IPS-18a (cell line): ENCODE measurements at regions not wholly inside any gene's neighbourhood (a gene's known extent, or its start where the extent isn't known, plus 50 kb on each side); places are given as distances from the start of the nearest gene placed in this dataset.

Experiments used
- H3K27ac ChIP-seq: one replicate; pipeline ENCODE4 v1.5.1; 2013; ENCODE audit warnings: low read length
- H3K27me3 ChIP-seq: one replicate; pipeline ENCODE4 v1.6.1; 2013; ENCODE audit warnings: mild to moderate bottlenecking, low read length; ENCODE audit not compliant: control insufficient read depth, insufficient read depth
- H3K36me3 ChIP-seq: one replicate; pipeline ENCODE4 v1.6.1; 2013; ENCODE audit warnings: low read depth, low read length; ENCODE audit not compliant: control insufficient read depth
- H3K4me1 ChIP-seq: one replicate; pipeline ENCODE4 v1.6.1; 2013; ENCODE audit warnings: low read depth, low read length; ENCODE audit not compliant: control insufficient read depth
- H3K4me3 ChIP-seq: one replicate; pipeline ENCODE4 v1.5.1; 2013; ENCODE audit warnings: low read length
- H3K9ac ChIP-seq: one replicate; pipeline ENCODE4 v1.6.1; 2013; ENCODE audit warnings: mild to moderate bottlenecking, low read length, moderate library complexity
- H3K9me3 ChIP-seq: one replicate; pipeline ENCODE4 v1.6.1; 2013; ENCODE audit warnings: low read depth, low read length; ENCODE audit not compliant: control insufficient read depth

DNA sequence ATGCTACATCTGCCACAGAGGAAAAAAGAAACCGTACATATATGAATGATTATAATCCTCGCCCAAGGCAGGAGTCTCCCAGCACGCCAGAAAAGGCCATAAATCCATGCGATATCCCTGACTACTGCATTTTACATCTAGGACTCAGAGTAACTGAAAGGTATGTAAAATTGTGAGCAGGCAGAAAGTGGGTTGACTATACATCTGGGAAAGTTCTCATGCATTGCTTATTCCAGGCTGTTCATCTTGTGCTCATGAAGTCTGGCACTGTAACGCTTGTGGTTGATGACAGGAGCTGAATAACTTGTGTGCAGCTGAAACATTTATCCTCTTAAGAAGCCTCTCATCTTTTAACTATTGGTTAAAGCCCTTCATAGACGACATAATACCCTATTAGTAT lies 193.4 kb upstream of the STEAP4 start:
- Histone ChIP-seq H3K4me3 (no peak overlapping the region), H3K4me1 (peaks cover 7% of the 10 kb centered on the region), H3K27me3 (no peaks in the 10 kb centered on the region), H3K36me3 (no peaks in the 10 kb centered on the region), H3K9ac (no peak overlapping the region), H3K27ac (no peak overlapping the region), H3K9me3 (no peaks in the 10 kb centered on the region)

DNA sequence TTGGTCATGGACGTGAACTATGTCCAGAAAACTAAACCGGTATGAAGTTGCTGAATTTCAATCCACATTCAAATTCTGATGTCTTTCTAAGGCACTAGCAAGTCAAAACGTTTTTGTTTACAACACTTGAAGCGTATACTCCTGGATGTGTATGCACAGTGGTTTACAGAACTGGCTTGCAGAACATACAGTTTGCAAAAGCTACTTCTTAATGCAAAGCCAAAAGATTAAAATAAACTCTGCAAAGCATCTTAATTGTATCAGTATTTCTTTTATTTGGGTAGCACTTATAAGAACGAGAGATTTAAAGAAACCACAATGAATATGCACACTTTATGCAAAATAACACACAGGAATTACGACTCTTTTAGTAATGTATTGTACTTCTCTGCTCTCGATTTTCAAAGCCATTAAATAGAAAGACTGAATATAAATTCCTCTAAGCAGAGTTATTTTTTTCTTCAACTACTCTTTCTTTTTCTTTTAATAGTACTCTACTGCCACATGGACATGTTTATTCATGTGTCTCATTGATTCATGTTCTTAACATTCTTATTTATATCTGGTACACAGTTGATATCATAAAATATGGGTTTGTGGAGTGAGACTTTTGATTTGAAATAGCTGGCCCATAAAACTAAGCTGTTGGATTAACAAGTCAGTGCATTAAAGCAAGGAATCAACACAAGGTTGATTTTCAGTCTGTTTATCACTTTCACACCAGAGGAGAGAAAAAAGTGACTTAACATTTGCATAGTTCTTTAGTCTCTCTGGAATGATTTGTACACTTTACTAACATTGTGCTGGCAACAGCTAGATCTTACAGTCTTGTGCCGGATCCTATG lies 189.4 kb upstream of the STEAP4 start:
- Histone ChIP-seq H3K9me3 (no peaks in the 10 kb centered on the region), H3K4me3 (no peak overlapping the region), H3K9ac (no peak overlapping the region), H3K27ac (no peak overlapping the region), H3K4me1 (peaks cover 8% of the 10 kb centered on the region), H3K27me3 (no peaks in the 10 kb centered on the region), H3K36me3 (no peaks in the 10 kb centered on the region)

DNA sequence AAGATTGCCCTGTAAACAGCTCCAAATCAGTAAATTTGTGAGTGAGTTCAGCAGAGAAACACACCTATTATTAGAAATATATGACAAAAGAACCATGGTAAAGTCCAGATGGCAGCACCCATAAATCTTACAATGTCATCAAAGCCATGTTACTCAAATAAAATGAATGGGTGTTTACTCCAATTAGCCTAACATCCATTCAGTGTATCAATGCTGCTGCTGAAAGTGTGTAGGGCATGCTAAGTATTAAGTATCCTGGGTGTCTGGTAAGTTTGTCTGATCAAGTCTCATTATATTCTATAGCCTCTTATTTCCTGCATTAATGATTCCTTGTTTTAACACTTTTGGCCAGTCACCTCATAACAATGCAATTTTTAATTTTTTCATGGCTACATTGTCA lies 185.5 kb upstream of the STEAP4 start:
- Histone ChIP-seq H3K36me3 (no peaks in the 10 kb centered on the region), H3K27ac (no peak overlapping the region), H3K9me3 (no peaks in the 10 kb centered on the region), H3K4me3 (no peak overlapping the region), H3K9ac (no peak overlapping the region), H3K27me3 (no peaks in the 10 kb centered on the region), H3K4me1 (peaks cover 11% of the 10 kb centered on the region)

DNA sequence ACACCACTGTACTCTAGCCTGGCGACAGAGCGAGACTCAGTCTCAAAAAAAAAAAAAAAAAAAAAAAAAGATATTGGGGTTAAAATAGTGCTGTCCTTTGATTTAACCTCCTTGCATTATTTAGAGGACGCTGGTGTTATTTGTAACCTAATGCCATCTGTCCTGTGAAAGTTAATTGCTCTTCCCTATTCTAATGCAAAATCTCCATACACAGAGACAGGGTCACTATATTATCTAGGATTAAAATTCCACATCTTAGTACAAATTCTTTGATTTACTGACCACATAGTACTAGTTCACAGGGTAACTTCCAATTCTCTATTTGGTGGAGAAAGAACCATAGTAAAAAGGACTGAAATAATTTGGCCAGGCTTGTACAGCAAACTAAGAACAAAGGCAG lies 184.2 kb upstream of the STEAP4 start:
- no peak overlapping the region for H3K9ac ChIP-seq
- H3K4me3 ChIP-seq, result no peak overlapping the region
- no peak overlapping the region for H3K27ac ChIP-seq
- H3K27me3 ChIP-seq, result no peaks in the 10 kb centered on the region
- no peaks in the 10 kb centered on the region for H3K9me3 ChIP-seq
- H3K36me3 ChIP-seq, result no peaks in the 10 kb centered on the region
- H3K4me1 ChIP-seq, result peaks cover 9% of the 10 kb centered on the region

DNA sequence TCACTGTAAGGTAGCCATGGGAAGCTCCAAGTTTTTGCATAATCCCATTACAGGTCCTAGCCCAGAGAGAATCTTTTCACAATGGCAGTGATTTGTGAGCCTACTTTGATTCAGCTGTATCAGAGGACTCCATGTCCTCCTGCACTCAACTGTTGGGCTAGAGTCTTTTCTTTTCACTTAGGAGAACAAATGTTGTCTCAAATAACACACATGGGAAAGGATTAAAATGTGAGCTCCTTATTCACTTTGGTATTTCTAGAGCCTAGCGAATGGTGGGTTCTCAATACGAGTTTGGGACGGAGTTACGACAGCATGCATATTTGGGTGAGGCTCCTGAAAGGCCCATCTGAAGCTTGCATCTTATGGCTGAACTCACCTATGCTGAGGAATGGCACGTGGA lies 183.5 kb upstream of the STEAP4 start:
- H3K27ac ChIP-seq, result no peak overlapping the region
- no peak overlapping the region for H3K4me3 ChIP-seq
- H3K4me1 ChIP-seq, result peaks cover 4% of the 10 kb centered on the region
- H3K9ac ChIP-seq, result no peak overlapping the region
- H3K36me3 ChIP-seq, result no peaks in the 10 kb centered on the region
- no peaks in the 10 kb centered on the region for H3K27me3 ChIP-seq
- H3K9me3 ChIP-seq, result no peaks in the 10 kb centered on the region

DNA sequence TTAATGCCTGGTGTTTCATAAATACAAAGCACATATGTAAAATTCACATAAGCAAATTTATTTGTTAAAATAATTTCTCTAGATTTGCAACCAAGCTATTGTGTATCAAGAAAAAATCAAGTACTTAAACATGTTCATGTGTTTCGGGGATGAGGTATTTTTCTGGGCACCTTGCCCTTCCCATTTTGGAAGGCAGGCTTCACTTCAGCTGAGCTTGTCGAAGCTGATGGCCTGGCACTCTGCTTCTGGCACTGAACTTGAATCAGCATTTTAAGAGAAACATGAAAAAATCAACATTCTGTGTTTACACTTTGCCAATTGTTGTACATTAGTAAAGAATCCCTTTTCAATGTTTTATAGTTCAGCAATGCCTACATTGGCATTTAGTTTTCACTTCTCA lies 179.1 kb upstream of the STEAP4 start:
- no peaks in the 10 kb centered on the region for H3K36me3 ChIP-seq
- no peaks in the 10 kb centered on the region for H3K27me3 ChIP-seq
- no peaks in the 10 kb centered on the region for H3K9me3 ChIP-seq
- H3K9ac ChIP-seq, result no peak overlapping the region
- peaks cover under 1% of the 10 kb centered on the region for H3K4me1 ChIP-seq
- no peak overlapping the region for H3K27ac ChIP-seq
- no peak overlapping the region for H3K4me3 ChIP-seq

DNA sequence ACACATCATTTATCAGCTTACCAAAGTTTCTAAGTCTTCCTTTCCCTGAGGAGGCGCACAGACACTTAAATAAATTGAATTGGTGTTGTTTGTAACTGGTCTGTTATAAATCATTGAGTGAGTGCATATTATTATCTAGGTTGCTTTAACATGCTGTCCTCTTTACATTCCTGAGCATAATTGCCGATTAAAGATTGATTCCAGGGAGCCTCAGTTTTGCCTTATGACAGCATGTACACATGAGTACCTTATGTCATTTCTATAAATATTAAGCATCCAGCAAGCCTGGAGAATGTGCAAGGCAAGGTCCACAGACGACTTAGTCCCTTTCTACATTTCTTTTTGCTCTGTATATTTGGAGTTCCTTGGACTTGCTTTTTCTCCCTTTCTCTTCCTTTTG lies 177.9 kb upstream of the STEAP4 start:
- H3K27ac ChIP-seq, result no peak overlapping the region
- no peaks in the 10 kb centered on the region for H3K36me3 ChIP-seq
- H3K27me3 ChIP-seq, result no peaks in the 10 kb centered on the region
- H3K9me3 ChIP-seq, result no peaks in the 10 kb centered on the region
- no peak overlapping the region for H3K4me3 ChIP-seq
- no peaks in the 10 kb centered on the region for H3K4me1 ChIP-seq
- H3K9ac ChIP-seq, result no peak overlapping the region

DNA sequence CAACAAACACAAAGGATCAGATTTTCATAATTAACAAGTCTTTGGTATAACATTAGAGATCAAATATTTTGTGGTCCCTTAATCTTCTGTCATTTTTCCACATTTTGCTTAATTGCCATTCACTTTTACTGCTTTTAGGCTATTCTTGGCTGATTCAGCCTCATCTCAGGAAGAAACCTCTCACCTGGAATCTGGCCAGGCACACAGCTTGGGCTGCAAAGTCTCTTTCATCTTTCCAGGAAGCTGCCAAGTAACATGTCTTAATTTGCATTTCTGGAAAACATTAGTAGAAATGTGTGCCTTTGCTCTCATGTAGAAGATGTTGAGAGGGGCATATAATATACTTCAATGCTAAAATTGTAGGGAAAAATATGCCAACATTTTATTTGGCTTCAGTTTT lies 174.2 kb upstream of the STEAP4 start:
- H3K9ac ChIP-seq, result no peak overlapping the region
- H3K36me3 ChIP-seq, result no peaks in the 10 kb centered on the region
- no peaks in the 10 kb centered on the region for H3K9me3 ChIP-seq
- no peak overlapping the region for H3K4me3 ChIP-seq
- no peaks in the 10 kb centered on the region for H3K4me1 ChIP-seq
- no peaks in the 10 kb centered on the region for H3K27me3 ChIP-seq
- H3K27ac ChIP-seq, result no peak overlapping the region

DNA sequence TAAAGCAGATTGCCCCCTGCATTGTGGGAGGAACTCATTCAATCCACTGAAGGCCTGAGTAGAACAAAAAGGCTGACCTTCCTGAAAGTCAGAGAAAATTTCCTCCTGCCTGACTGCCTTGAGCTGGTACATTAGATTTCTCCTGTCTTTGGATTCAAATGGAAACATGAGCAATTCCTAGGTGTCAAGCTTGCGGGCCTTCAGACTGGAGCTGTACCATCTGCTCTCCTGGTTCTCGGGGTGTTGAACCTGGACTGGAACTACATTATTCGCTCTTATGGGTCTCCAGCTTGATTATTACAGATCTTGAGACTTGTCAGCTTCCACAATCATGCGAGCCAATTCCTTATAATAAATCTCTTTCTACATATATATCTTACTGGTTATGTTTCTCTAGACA lies 173.6 kb upstream of the STEAP4 start:
- Histone ChIP-seq H3K27me3 (no peaks in the 10 kb centered on the region), H3K9me3 (no peaks in the 10 kb centered on the region), H3K4me1 (no peaks in the 10 kb centered on the region), H3K4me3 (no peak overlapping the region), H3K9ac (no peak overlapping the region), H3K27ac (no peak overlapping the region), H3K36me3 (no peaks in the 10 kb centered on the region)

DNA sequence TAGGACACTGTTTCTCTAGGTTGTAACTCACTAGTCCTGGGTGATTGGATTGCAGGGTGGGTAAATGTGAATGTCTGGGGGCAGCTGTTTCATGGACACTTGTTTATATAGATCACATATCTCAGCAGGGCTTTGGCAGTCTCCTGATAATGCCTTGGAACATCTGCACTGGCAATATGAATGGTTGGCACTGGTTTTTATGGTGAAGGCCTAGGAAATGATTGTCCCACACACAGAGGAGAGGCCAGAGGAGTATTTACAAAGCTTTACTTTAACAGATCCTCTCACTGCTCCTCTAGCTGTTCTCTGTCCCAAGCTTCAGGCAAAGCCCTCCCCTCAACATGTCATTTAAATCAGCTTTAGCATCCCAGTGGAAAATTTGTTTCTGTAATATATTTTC lies 171.3 kb upstream of the STEAP4 start:
- H3K36me3 ChIP-seq, result no peaks in the 10 kb centered on the region

DNA sequence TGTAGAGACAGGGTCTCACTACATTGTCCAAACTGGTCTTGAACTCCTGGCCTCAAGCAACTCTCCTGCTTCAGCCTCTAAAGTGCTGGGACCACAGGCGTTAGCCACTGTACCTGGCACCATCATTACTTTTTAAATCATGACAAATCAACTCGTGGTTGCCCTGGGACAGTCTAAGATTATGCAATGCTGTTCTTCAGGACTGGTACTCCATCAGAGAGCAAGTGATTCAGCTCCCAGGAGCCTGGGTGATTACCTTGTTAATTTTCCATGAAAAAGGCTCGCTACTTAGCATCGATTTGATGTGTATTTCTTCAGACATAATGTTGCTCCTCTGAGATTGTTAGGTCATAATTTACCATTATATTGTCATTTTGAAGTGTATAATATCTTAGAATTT lies 158.9 kb upstream of the STEAP4 start:
- H3K27ac ChIP-seq, result no peak overlapping the region
- no peak overlapping the region for H3K4me3 ChIP-seq

More for the DNA sequence above, 171.3 kb upstream of the STEAP4 start:
- Histone ChIP-seq H3K4me3 (no peak overlapping the region), H3K27ac (no peak overlapping the region), H3K4me1 (no peaks in the 10 kb centered on the region), H3K9ac (no peak overlapping the region), H3K27me3 (no peaks in the 10 kb centered on the region), H3K9me3 (no peaks in the 10 kb centered on the region)

DNA sequence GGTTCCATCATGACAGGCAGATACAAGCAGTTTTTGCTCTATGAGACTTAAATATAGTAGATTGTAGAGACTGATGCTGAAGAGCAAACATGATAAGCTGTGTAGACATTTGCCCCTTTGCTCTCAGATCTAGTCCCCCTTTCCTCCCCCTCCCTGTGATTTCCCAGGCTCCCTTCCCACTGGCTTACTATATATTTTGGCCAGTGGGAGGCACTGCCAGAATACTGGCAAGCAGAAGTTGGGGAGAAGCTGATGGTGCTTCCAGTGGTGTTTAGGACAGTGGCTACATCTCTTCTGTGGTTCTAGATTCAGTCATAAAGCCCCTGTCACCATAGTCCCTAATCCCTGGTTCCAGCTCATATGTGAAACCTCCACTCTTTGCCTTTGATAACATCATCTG lies 156.1 kb upstream of the STEAP4 start:
- Histone ChIP-seq H3K27ac (no peak overlapping the region), H3K4me3 (no peak overlapping the region), H3K27me3 (no peaks in the 10 kb centered on the region), H3K36me3 (no peaks in the 10 kb centered on the region), H3K9ac (no peak overlapping the region), H3K9me3 (no peaks in the 10 kb centered on the region), H3K4me1 (no peaks in the 10 kb centered on the region)

More for the DNA sequence above, 158.9 kb upstream of the STEAP4 start:
- H3K36me3 ChIP-seq, result no peaks in the 10 kb centered on the region
- H3K27me3 ChIP-seq, result no peaks in the 10 kb centered on the region
- no peaks in the 10 kb centered on the region for H3K9me3 ChIP-seq
- no peak overlapping the region for H3K9ac ChIP-seq
- no peaks in the 10 kb centered on the region for H3K4me1 ChIP-seq
